HEK293T (cell line): ENCODE measurements at regions not wholly inside any gene's neighbourhood (a gene's known extent, or its start where the extent isn't known, plus 50 kb on each side); places are given as distances from the start of the nearest gene placed in this dataset.

Experiments
- BHLHE40 ChIP-seq: fragments of 450-650 bp; IDR thresholded peaks from 2 replicates; pipeline ENCODE4 v1.6.1; 2016; ENCODE audit warnings: mild to moderate bottlenecking, moderate library complexity, borderline replicate concordance
- CTBP1 ChIP-seq: fragments of 450-650 bp; IDR thresholded peaks from 2 replicates; pipeline ENCODE4 v1.6.1; 2016; ENCODE audit warnings: borderline replicate concordance
- ELF4 ChIP-seq: fragments of 450-650 bp; IDR thresholded peaks from 2 replicates; pipeline ENCODE4 v1.6.1; 2017; ENCODE audit warnings: antibody characterized with exemption
- FOXK2 ChIP-seq: fragments of 450-650 bp; IDR thresholded peaks from 2 replicates; pipeline ENCODE4 v1.6.1; 2016; ENCODE audit warnings: mild to moderate bottlenecking
- FOXM1 ChIP-seq: fragments of 450-650 bp; IDR thresholded peaks from 2 replicates; pipeline ENCODE4 v1.6.1; 2017; ENCODE audit warnings: mild to moderate bottlenecking, borderline replicate concordance
- L3MBTL2 ChIP-seq: fragments of 450-650 bp; conservative IDR thresholded peaks from 2 replicates; pipeline ENCODE4 v1.6.1; 2016; ENCODE audit warnings: mild to moderate bottlenecking
- NFRKB ChIP-seq: fragments of 450-650 bp; IDR thresholded peaks from 2 replicates; pipeline ENCODE4 v1.6.1; 2016; ENCODE audit warnings: mild to moderate bottlenecking, moderate library complexity
- SP1 ChIP-seq: fragments of 450-650 bp; IDR thresholded peaks from 2 replicates; pipeline ENCODE4 v1.6.1; 2017
- SUZ12 ChIP-seq: fragments of 450-650 bp; IDR thresholded peaks from 2 replicates; pipeline ENCODE4 v1.6.1; 2016; ENCODE audit warnings: mild to moderate bottlenecking
- TARDBP ChIP-seq: fragments of 450-650 bp; IDR thresholded peaks from 2 replicates; pipeline ENCODE4 v1.6.1; 2016

DNA sequence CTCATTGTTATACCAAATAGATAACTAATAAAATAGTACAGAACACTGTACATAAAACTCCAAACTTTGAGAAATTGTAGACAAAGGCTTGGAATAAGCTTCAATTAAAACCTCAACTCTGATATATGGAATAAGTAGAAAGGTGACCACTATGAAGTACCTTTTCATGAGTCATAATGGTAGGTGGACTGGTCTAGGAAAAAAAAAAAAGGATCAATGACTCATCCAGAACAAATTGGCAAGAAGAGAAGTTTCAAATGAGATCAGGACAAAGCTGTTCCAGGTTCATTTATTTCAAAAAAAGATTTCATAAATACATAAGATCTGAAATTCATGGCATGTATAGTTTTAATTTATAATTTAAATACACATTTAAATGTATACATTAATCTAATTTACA, 769.7 kb downstream of the SUCLG1 start:
- TF ChIP-seq BHLHE40 (no peak), NFRKB (no peak), SP1 (no peak), FOXK2 (no peak), TARDBP (no peak), FOXM1 (no peak), ELF4 (no peak), SUZ12 (no peak), L3MBTL2 (no peak), CTBP1 (no peak)
